ENCODE measurements at regions not wholly inside any gene's neighbourhood (a gene's known extent, or its start where the extent isn't known, plus 50 kb on each side); places are given as distances from the start of the nearest gene placed in this dataset.

DNA sequence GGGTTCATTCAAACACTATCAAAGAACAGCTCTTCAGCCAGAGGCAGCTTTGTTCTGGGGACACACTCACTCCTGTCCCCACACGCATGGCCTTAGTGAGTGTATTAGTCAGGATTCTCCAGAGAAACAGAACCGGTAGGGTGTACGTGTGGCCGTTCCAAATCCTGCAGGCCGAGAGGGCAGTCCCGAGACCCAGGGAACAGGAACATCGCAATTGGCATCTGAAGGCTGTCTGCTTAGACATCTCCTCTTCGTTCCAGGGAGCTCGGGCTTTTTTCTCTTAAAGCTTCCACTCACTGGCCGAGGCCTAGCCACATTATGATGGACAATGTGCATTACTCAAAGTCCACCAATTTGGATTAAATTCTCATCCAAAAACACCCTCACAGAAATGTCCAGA, 523.3 kb downstream of the GLRX3 start:
- DNase-seq (ENCODE audit: low spot score) (no peak), ATAC-seq (no peak)
- H3K27me3 Mint-ChIP-seq (ENCODE audit: insufficient read depth, low read depth, poor library complexity): peaks cover 9% of the 10 kb centered on the region
- peaks cover 95% of the 10 kb centered on the region for H3K9me3 Mint-ChIP-seq
- H3K9me2 ChIP-seq (ENCODE audit: insufficient read depth): no peaks in the 10 kb centered on the region
- no peaks in the 10 kb centered on the region for H3K4me1 ChIP-seq (ENCODE audit: insufficient read depth)
- no peak overlapping the region for H2AFZ ChIP-seq
- no peaks in the 10 kb centered on the region for H3K79me2 ChIP-seq (replicated peaks; ENCODE audit: insufficient read depth)
- no peak overlapping the region for H3K27ac ChIP-seq (ENCODE audit: low read depth)
- no peaks in the 10 kb centered on the region for H3K36me3 ChIP-seq (ENCODE audit: insufficient read depth)
- H4K20me1 ChIP-seq (replicated peaks; ENCODE audit: insufficient read depth): no peaks in the 10 kb centered on the region
- H3K4me1 Mint-ChIP-seq: no peaks in the 10 kb centered on the region
- no peak overlapping the region for H3K4me2 ChIP-seq
- TF ChIP-seq, protein P1, sequence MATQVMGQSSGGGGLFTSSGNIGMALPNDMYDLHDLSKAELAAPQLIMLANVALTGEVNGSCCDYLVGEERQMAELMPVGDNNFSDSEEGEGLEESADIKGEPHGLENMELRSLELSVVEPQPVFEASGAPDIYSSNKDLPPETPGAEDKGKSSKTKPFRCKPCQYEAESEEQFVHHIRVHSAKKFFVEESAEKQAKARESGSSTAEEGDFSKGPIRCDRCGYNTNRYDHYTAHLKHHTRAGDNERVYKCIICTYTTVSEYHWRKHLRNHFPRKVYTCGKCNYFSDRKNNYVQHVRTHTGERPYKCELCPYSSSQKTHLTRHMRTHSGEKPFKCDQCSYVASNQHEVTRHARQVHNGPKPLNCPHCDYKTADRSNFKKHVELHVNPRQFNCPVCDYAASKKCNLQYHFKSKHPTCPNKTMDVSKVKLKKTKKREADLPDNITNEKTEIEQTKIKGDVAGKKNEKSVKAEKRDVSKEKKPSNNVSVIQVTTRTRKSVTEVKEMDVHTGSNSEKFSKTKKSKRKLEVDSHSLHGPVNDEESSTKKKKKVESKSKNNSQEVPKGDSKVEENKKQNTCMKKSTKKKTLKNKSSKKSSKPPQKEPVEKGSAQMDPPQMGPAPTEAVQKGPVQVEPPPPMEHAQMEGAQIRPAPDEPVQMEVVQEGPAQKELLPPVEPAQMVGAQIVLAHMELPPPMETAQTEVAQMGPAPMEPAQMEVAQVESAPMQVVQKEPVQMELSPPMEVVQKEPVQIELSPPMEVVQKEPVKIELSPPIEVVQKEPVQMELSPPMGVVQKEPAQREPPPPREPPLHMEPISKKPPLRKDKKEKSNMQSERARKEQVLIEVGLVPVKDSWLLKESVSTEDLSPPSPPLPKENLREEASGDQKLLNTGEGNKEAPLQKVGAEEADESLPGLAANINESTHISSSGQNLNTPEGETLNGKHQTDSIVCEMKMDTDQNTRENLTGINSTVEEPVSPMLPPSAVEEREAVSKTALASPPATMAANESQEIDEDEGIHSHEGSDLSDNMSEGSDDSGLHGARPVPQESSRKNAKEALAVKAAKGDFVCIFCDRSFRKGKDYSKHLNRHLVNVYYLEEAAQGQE (IDR thresholded peaks at IDR 0.05; ENCODE audit: unreplicated experiment): no peak
- TF ChIP-seq ZNF331 (CRISPR knock-in tag; IDR thresholded peaks at IDR 0.05; ENCODE audit: low read depth): no peak
- TF ChIP-seq, protein P2, sequence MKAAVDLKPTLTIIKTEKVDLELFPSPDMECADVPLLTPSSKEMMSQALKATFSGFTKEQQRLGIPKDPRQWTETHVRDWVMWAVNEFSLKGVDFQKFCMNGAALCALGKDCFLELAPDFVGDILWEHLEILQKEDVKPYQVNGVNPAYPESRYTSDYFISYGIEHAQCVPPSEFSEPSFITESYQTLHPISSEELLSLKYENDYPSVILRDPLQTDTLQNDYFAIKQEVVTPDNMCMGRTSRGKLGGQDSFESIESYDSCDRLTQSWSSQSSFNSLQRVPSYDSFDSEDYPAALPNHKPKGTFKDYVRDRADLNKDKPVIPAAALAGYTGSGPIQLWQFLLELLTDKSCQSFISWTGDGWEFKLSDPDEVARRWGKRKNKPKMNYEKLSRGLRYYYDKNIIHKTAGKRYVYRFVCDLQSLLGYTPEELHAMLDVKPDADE (IDR thresholded peaks at IDR 0.05): no peak
- TF ChIP-seq CREB1 (CRISPR knock-in tag; IDR thresholded peaks at IDR 0.05; ENCODE audit: low read depth): no peak
- TF ChIP-seq, protein P3, sequence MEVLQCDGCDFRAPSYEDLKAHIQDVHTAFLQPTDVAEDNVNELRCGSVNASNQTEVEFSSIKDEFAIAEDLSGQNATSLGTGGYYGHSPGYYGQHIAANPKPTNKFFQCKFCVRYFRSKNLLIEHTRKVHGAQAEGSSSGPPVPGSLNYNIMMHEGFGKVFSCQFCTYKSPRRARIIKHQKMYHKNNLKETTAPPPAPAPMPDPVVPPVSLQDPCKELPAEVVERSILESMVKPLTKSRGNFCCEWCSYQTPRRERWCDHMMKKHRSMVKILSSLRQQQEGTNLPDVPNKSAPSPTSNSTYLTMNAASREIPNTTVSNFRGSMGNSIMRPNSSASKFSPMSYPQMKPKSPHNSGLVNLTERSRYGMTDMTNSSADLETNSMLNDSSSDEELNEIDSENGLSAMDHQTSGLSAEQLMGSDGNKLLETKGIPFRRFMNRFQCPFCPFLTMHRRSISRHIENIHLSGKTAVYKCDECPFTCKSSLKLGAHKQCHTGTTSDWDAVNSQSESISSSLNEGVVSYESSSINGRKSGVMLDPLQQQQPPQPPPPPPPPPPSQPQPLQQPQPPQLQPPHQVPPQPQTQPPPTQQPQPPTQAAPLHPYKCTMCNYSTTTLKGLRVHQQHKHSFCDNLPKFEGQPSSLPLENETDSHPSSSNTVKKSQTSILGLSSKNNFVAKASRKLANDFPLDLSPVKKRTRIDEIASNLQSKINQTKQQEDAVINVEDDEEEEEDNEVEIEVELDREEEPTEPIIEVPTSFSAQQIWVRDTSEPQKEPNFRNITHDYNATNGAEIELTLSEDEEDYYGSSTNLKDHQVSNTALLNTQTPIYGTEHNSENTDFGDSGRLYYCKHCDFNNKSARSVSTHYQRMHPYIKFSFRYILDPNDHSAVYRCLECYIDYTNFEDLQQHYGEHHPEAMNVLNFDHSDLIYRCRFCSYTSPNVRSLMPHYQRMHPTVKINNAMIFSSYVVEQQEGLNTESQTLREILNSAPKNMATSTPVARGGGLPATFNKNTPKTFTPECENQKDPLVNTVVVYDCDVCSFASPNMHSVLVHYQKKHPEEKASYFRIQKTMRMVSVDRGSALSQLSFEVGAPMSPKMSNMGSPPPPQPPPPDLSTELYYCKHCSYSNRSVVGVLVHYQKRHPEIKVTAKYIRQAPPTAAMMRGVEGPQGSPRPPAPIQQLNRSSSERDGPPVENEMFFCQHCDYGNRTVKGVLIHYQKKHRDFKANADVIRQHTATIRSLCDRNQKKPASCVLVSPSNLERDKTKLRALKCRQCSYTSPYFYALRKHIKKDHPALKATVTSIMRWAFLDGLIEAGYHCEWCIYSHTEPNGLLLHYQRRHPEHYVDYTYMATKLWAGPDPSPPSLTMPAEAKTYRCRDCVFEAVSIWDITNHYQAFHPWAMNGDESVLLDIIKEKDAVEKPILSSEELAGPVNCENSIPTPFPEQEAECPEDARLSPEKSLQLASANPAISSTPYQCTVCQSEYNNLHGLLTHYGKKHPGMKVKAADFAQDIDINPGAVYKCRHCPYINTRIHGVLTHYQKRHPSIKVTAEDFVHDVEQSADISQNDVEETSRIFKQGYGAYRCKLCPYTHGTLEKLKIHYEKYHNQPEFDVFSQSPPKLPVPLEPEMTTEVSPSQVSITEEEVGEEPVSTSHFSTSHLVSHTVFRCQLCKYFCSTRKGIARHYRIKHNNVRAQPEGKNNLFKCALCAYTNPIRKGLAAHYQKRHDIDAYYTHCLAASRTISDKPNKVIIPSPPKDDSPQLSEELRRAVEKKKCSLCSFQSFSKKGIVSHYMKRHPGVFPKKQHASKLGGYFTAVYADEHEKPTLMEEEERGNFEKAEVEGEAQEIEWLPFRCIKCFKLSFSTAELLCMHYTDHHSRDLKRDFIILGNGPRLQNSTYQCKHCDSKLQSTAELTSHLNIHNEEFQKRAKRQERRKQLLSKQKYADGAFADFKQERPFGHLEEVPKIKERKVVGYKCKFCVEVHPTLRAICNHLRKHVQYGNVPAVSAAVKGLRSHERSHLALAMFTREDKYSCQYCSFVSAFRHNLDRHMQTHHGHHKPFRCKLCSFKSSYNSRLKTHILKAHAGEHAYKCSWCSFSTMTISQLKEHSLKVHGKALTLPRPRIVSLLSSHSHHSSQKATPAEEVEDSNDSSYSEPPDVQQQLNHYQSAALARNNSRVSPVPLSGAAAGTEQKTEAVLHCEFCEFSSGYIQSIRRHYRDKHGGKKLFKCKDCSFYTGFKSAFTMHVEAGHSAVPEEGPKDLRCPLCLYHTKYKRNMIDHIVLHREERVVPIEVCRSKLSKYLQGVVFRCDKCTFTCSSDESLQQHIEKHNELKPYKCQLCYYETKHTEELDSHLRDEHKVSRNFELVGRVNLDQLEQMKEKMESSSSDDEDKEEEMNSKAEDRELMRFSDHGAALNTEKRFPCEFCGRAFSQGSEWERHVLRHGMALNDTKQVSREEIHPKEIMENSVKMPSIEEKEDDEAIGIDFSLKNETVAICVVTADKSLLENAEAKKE (CRISPR knock-in tag; IDR thresholded peaks at IDR 0.05): no peak
- no peak for TF ChIP-seq ZNF114 (CRISPR knock-in tag; IDR thresholded peaks at IDR 0.05)
- no peak for TF ChIP-seq EZH2phosphoT487 (IDR thresholded peaks at IDR 0.05; ENCODE audit: unreplicated experiment)
- TF ChIP-seq, protein P4, sequence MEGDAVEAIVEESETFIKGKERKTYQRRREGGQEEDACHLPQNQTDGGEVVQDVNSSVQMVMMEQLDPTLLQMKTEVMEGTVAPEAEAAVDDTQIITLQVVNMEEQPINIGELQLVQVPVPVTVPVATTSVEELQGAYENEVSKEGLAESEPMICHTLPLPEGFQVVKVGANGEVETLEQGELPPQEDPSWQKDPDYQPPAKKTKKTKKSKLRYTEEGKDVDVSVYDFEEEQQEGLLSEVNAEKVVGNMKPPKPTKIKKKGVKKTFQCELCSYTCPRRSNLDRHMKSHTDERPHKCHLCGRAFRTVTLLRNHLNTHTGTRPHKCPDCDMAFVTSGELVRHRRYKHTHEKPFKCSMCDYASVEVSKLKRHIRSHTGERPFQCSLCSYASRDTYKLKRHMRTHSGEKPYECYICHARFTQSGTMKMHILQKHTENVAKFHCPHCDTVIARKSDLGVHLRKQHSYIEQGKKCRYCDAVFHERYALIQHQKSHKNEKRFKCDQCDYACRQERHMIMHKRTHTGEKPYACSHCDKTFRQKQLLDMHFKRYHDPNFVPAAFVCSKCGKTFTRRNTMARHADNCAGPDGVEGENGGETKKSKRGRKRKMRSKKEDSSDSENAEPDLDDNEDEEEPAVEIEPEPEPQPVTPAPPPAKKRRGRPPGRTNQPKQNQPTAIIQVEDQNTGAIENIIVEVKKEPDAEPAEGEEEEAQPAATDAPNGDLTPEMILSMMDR (conservative IDR thresholded peaks at IDR 0.05; ENCODE audit: low read depth in 2 of 2): no peak
- TF ChIP-seq EZH2 (IDR thresholded peaks at IDR 0.05; ENCODE audit: low read depth, unreplicated experiment): no peak
- no peak for TF ChIP-seq STAT1 (IDR thresholded peaks at IDR 0.05; ENCODE audit: unreplicated experiment)
- no peak for TF ChIP-seq POLR2AphosphoS5 (IDR thresholded peaks at IDR 0.05; ENCODE audit: low read depth)
- H3K27me3 ChIP-seq (ENCODE audit: insufficient read depth): no peaks in the 10 kb centered on the region
- peaks cover 30% of the 10 kb centered on the region for H3K36me3 Mint-ChIP-seq (ENCODE audit: low read depth)
- H3K27ac Mint-ChIP-seq: no peak overlapping the region
- no peak overlapping the region for H3K4me3 ChIP-seq
- H3F3A ChIP-seq (replicated peaks; ENCODE audit: low read depth): no peaks in the 10 kb centered on the region
- no peak overlapping the region for H3K4me3 Mint-ChIP-seq

Data from GM23338 (cell line).